Activated CD4-positive, alpha-beta T cell treated with anti-CD3 and anti-CD28 coated beads, Interleukin-2, amount 50 U/mL, for 1 hour (primary cell): ENCODE measurements at regions not wholly inside any gene's neighbourhood (a gene's known extent, or its start where the extent isn't known, plus 50 kb on each side); places are given as distances from the start of the nearest gene placed in this dataset.

Source experiments
- DNase-seq: peaks from one replicate; pipeline ENCODE4 v3.0.0-alpha.2; 2020

DNA sequence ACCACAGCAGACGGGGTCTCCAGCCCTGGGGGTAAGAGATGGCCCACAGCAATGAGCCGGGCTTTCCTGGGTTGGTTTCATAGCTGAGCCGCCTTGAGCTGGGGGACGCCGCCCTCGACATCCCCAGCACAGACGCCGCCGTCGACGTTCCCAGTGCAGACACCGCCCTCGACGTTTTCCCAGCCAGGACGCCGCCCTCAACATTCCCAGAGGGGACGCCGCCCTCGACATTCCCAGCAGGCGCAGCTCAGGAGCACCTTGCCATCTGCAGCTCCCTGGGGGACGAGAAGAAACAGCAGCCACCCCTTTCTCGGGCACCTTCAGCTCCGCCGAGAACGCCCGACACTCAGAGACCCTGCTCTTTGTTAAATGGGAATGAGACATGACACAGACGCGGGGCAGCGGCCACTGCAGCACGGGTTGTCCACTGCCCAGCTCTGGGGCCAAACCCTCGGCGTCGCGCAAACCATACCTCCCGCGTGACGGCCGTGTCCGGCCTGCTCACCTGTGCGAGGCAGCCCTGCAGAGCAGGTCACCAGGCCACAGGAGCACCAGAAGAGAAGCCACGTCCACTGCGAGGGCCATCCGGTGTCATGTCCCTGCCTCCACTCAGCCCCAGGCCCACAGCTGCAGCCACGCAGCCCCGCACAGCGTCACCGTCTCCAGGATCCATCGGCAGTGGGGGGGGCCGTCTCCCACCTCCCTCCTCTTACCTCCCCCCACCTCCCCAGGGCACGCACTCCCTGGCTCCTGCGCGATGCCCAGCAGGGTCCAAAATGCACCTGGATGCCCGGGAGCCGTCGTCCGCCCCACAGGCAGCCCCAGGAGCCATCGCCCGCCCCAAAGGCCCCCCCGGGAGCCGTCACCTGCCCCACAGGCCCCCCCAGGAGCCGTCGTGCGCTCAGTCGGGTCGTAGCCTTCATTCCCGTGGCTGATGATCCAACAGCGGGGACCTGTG is 77.4 kb upstream of the GALNT9 start:
- DNase-seq: no peak

DNA sequence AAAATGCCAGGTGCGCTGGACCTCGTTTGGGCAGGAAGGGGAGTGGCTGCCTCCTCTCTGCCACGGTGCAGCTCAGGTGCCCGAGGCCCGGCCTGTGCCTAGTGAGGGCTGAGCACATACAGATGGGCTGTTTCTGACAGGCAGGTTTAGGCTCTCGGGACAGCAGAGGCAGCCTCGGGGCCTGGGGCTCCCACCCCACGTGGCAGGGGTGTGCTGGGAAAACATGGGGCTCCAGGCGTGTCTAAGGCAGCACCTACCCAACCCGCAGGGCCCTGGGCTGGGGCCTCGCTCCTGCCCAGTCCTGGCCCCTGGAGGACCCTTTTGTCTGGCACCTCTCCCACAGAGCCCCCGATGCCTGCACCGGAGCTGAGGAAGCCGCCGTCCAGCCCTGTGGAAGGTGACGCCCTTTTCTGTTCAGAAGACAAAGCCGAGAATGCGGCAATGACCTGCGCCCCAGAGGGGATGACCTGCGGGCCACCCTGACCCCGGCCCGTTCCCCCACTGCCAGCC is 76.4 kb upstream of the GALNT9 start:
- no peak for DNase-seq

DNA sequence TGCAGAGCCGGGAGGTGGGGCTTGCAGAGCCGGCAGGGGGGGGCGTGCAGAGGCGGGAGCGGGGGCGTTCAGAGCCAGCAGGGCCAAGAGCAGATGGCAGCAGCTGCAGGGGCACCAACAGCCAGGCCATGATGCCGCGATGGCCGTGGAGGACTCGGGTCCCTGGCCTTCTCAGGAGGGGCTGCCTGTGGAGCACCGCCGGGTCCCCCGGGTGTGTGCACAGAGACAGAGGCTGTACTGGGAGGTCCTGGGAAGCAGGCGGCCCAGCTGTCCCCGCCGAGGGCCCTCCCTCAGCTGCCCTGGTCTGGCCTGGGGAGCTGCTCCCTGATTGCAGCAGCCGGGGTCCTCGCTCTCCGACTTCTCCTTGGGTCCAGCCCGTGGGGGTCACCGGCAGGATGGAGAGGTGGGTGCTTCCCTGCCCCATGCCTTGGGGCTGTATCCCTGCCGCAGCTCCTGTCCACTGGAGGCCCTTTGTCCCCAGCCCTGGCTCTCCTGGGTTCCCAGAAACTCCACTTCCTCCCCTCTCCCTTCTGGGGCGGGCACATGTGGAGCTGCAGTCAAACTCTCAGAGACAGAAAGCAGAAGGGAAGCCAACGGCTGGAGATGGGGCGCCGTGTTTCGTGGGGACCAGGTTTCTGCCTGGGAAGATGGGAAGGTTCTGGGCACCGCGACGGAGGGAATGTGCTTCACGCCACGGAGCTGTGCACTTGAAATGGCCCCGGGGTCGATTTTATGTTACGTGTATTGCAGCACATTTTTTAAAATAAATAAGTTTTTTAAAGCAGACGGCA is 75.8 kb upstream of the GALNT9 start:
- no peak for DNase-seq

DNA sequence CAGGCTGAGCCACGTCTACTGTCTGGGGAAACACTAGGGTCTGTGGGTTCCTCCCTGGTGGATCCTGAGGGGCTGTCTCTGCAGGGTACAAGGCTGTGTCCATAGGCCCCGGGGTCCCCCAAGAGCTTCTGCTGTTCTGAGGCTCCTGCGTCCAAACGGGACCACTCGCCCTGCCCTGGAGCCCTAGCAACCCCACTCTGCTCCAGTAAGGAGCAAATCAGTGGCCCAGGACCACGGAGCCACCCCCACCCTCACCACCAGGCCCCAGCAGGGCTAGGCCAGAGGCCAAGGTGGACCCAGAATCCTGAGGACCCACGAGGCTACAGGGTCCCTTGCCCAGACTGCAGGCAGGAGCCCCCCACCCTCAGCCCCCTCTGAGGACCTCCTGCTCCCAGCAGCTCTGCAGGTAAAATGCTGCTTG is 75.1 kb upstream of the GALNT9 start:
- no peak for DNase-seq

DNA sequence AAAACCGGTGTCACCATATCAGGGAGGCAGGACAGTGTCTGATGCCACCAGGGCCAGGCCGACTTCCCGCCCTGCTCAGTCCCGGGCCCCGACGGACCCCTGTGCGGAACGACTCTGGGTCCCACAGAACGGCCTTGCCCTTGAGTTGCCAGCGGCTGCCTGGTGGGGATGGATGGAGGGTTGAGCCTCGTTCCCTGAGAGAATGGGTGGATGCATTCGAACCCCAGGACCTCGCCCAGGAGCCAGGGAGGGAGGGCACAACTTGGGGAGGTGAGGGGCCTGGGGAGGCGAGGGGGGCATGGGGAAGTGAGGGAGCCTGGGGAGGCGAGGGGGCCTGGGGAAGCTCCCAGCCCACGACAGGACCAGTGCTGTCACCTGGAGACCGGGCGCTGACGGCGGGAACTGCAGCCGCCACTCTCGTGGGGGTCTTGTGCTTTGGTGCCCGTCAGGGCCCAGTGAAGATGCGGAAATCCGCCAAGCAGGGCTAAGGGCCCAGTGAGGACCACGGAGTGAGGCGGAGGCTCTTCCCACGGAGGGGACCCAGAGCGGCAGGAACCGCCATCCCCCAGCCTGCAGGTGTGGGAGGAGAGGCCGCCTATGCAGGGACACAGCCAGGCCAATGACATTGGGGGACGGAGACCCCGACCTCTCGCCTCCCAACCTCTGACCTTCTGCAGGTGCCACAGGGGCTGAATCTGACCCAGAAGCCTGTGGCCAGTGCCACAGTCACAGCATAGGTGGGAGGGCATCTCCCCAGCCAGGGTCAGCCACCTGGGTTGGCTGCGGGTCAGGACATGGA is 74.4 kb upstream of the GALNT9 start:
- no peak for DNase-seq

DNA sequence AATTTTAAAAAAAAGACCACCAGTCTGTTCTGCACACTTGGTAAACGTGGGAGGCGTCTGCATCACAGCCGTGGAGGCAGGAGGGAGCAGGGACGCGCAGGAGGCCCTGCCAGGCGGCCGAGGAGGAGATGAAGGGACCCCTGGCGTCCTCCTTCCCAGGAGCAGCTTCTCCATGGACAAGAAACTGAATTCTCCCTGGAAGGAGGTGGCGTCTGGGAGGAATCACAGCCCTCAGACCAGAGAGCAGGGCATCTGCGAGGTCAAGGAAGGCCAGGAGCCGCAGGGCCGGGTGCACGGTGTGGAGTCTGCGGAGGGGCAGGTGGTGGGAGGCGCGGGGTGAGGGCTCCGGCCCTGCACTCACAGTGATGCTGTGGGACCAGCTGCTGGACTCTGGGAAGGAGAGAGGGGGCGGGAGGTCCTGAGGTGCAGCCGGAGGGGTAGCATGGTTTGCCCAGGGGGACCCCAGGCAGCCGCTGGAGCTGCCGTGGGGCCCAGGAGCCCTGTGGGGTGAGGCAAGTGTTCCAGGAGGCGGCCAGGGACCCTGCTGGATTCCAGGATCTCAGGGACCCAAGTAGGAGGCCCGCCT is 73.5 kb upstream of the GALNT9 start:
- no peak for DNase-seq

DNA sequence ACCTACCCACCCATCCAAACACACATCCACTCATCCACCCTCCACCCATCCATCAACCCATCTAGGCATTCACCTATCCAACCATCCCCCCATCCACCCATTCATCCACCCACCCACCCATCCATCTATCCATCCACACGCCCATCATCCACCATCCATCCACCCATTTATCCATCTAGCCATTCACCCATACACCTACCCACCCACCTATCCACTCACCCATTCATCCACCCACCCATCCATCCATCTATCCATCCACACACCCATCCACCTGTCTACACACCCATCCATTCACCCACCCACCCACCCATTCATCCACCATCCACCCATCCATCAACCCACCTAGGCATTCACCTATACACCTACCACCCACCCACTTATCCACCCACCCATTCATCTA is 72.6 kb upstream of the GALNT9 start:
- no peak for DNase-seq

DNA sequence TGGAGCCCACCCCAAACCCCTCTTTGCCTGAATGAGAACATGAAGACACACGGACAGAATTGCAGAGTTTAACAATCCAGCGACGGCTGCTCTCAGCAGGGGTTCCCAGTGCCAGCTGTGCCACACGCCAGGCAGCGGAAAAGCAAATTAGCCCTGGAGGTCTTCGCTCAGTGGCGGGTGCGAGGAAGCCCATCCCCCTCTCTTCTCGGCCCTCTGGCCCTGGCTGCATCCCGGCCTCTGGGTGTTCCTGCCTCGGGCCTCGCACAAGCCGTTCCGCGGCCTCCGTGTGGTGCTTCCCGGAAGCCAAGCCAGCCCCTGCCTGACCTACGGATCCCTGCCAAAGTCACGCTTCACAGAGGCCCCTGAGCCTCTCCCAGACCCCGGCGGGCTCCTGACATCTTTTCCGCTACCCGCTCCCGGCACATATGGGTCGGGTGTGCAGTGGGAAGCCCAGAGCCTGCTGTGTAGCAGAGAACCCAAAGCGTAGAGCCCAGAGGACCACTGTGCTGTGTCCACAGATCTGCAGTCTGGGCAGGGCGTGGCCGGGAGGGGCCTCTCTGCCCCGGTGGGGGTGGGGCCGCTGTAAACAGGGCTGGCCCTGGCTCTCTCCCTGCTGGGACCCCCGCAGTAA is 70.7 kb upstream of the GALNT9 start:
- DNase-seq: no peak

DNA sequence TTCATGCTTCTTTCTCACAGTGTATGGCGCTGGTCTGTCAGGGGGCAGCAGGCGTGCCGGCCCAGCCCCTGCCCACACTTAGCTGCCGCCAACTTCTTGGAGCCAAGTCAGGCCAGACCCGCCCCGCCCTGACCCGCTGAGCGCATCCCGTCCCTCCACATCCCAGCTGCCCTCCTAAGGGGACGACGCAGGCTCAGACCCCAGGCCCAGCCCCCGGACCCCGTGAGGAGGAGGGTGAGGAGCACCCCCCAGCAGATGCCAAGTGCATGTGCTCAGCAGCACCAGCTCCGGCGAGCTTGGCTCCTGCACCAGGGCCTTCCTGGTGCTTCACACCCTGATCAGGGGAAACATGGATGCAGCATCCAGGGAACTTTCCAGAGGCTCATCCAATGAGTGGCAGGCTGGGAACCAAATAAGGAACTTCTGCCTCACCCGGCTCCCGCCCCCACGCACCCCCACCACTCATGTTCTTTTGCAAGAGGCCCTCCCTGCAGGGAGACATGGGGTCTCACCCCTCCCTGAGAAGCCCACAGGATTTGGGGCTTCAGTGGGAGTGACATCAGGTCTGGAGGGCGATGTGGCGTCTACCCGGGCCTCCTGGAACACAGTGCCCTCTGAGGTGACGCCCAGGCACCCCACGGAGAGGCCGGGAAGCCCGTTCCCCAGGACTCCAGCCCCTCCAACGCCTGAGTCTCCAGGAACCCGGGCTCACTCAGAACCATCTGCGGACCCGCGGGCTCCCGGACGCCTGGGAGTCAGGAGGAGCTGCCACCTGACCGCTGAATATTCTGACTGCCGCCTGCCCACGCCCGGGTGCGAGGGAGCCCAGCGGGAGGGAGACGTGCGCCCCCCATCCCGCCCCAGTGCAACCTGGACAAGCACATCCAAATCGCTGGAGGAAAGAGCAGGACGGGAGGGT is 70.0 kb upstream of the GALNT9 start:
- no peak for DNase-seq

DNA sequence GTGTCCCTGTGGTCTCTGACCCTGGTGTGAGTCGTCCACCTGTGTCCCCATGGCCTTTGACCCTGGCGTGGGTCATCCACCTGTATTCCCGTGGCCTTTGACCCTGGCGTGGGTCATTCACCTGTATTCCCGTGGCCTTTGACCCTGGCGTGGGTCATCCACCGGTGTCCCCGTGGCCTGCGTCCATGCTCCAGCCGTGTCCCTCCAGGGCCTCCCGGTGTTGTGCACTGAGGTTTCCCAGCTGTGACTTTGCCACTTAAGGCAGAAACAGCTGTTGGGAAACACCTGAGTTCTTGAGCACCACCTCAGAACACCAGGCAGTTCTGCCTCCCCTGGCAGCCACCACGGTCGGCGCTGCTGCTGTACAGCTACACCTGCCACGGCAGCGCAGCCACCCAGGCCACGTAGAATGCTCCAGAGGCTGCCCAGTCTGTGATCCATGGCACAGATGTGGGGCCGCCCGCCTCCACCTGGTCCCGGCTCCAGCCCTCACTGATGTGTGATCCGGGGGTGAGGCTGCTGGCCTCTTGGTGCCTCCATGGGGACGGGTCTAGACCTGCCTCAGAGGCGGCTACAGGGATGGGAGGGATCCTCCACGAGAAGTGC is 69.1 kb upstream of the GALNT9 start:
- DNase-seq: no peak

DNA sequence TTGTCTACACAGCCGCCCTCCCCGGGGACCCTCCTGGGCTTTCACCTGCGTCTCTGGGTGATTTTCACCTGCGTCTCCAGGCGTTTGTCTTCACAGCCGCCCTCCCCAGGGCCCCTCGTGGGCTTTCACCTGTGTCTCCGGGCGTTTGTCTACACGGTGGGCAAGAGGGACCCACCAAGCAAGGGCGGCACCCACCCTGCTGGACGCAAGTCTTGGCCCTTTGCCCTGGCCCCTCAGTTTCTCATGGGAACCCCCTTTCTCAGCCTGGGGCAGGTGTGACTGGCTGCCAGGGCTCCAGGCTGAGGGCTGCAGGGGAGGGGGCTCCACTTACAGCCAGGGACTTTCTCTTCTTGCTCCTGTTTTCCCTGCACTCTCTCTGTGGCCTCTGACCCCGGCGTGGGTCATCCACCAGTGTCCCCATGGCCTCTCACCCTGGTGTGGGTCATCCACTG is 68.6 kb upstream of the GALNT9 start:
- no peak for DNase-seq

DNA sequence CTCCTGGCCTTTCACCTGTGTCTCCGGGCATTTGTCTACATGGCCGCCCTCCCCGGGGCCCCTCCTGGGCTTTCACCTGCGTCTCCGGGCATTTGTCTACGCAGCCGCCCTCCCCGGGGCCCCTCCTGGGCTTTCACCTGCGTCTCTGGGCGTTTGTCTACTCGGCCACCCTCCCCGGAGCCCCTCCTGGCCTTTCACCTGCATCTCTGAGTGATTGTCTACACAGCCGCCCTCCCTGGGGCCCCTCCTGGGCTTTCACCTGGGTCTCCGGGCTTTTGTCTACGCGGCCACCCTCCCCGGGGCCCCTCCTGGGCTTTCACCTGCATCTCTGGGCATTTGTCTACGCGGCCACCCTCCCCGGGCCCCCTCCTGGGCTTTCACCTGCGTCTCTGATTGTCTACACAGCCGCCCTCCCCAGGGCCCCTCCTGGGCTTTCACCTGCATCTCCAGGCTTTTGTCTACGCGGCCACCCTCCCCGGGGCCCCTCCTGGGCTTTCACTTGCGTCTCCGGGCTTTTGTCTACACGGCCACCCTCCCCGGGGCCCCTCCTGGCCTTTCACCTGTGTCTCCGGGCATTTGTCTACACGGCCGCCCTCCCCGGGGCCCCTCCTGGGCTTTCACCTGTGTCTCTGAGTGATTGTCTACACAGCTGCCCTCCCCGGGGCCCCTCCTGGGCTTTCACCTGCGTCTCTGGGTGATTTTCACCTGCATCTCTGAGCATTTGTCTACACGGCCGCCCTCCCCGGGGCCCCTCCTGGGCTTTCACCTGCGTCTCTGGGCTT is 68.0 kb upstream of the GALNT9 start:
- no peak for DNase-seq

DNA sequence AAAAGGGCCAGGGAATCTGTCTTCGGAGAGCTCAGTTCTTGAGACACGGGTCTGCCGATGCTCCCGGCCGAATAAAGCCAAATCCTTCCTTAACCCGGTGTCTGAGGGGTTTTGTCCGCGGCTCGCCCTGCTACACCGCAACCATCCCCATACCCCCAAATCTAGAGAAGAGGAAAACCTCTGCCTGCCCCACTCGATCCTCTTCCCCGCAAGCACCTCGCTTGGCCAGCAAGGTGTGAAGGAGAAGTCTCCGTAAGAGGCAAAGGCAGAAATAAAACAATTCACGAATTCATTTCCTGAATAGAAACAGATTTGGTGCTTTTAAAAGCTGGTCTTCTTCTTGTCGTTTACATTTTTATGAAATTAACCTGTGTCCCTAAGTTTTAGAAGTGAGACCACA is 67.3 kb upstream of the GALNT9 start:
- DNase-seq: no peak

DNA sequence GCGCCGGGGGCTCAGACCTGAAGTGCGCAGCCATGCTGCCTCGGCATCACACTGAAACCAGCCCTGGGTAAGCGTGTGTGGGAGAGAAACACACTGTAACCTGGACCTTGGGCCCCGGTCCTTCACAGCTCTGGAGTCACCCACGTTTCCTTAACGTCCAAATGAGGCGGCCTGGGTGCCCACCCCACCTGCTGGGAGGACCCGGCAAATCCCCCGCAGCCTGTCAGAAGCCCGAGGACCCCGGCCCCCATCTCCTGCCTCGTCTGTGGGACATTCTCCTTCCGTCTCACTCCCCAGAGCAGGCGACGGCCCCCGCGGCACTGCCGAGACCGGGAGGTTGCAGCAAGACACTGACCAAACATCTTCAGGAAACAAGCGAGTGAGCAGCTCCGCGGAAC is 66.5 kb upstream of the GALNT9 start:
- no peak for DNase-seq

DNA sequence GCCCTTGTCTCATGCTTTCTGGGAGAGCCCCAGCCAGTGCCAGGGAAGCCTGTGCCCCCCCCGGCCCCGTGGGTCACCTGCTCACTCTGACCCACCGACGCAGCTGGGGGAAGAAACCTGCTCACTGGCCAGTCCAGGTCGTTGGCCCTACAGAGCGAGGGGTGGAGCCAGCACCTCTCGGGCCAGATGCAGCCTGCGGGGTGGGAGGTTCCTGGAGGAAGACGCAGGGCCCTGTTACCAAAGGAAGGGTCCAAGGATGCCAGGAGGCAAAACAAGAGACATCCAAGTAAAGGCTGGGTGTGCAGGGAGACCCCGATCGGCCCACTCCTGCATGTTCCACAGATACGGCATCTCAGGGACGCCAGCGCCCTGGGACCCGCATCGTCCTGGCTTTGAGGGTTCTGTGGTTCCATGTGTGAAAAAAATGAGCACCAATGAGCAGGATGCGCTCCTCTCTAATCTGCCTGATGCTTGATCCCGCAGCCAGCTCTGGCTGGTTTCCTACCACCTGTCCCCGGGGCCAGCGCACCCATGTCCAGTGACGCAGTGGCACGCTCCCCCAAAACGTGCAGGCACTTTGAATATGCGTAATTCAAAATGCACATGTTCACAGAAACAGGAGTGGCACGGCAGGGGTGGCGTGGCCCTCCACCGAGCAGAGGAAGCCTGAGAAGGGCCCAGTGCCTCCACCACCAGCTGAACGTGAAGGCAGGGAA is 66.0 kb upstream of the GALNT9 start:
- DNase-seq: no peak

DNA sequence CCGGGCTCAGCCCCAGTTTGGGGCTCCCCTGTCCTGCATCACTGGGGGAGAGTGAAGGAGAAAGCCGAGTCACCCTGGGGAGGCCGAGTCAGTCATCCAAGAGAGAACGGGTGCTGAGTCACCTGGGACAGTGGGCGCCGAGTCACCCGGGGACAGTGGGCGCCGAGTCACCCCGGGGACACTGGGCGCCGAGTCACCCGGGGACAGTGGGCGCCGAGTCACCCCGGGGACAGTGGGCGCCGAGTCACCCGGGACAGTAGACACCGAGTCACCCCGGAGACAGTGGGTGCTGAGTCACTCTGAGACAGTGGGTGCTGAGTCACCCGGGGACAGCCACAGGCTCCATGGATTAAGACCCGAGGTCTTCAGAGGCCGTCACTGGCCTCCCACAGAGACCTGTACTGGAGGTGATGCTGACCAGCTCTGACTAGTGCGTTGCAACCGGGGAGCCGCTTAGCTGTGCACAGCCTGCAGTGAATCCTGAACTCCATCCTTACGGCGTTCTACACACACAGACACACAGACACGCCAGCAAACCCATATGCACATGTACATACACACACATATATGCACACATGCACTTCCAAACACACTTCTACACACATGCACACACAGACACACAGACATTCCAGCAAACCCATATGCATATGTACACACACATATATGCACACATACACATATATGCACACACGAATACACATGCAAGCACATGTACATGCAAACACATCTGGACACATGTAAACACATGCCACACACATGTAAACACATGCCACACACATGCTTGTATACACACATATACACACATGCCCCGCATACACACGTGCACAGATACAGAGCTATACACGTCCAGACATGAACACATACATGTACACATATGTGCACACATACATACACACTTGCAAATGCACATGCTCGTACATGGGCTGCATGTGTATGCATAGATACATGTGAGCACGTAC is 64.9 kb upstream of the GALNT9 start:
- no peak for DNase-seq

DNA sequence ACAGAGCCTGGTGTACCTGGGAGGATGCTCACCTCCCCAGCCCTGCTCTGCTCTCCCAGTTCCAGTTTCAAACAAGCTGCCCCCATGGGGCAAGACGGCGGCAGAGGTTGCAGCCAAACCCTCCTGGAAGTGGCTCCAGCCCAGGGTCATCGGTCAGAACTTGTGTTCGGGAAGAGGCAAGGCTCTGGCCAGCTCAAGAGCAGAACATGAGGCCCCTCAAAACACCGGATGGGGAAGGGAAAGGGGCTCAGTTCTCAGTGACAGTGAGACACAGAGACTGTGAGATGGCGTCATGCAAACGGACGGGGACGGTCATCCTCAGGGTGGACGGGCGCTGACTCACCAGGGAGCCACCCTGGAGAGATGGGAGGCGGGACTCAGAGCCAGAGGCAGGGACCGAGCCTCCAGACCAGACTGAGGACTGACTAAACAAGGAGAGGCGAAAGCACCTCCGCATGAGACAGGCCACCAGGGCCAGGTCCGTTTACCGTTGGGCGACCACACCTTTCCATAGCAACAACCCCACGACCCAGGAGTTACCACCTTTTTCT is 63.9 kb upstream of the GALNT9 start:
- no peak for DNase-seq
